Ureter (tissue), 1 donor: ENCODE measurements at regions not wholly inside any gene's neighbourhood (a gene's known extent, or its start where the extent isn't known, plus 50 kb on each side); places are given as distances from the start of the nearest gene placed in this dataset.
"Not testable (repeated sequence)": the region's sequence is repeated elsewhere in the genome, so short reads cannot be mapped to it uniquely, and the experiment has no call there.

Experiments
- DNase-seq: peaks from one replicate; pipeline ENCODE4 v3.0.0-alpha.2; 2020; ENCODE audit warnings: low spot score
- donor health status: DM: yes; HTN: yes; CAD: no.

- DNase-seq = no peak
Observed at GRCh38 chr4:62543002-62543401, 1342.9 kb downstream of the ADGRL3 start.

- DNase-seq = no peak
Observed at GRCh38 chr4:62533573-62533972, 1333.4 kb downstream of the ADGRL3 start.

- no peak for DNase-seq
Observed at GRCh38 chr4:62531731-62532130, 1331.6 kb downstream of the ADGRL3 start.

DNA sequence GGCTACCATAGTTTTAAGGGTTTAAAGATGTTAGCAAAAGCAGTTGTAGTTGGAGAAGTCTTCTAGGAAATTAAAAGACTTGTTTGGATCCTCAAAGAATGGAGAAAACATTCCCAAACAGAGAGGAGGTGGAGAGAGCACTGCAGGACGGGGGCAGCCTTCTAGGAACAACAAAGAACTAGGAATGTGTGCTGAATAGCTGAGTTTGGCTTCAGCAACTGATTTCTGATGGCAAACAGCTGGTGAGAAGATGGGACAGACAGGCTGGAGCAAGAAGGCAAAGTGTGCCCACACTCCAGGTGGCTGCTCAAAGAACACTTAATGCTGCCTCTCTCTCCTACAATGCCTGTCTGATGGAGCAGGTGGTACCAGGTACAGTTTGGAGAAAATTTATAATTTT lies 1331.1 kb downstream of the ADGRL3 start:
- no peak for DNase-seq

DNA sequence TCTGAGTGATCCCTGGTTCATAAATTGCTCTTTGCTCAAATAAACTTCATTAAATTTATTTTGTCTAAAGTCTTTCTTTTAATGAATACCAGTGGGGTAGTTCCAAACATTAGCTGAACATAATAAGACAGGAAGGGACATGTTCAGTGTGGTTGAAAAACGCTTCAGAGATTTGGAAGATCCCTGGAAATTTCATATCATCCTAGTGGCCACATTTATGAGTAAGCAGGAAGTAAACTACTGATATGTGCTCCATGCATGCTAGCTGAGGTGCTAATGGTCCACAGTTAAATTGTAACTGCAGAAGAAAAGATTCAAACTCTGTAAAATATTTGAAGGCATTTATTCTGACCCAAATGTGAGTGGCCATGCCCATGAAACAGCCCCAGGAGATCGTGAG lies 1328.7 kb downstream of the ADGRL3 start:
- DNase-seq = no peak

GRCh38 chr4:62526671-62527070 lies 1326.5 kb downstream of the ADGRL3 start:
- no peak for DNase-seq

- DNase-seq = no peak
Observed at GRCh38 chr4:62523256-62523655, 1323.1 kb downstream of the ADGRL3 start.

- DNase-seq = no peak
Observed at GRCh38 chr4:62522273-62522672, 1322.1 kb downstream of the ADGRL3 start.

DNA sequence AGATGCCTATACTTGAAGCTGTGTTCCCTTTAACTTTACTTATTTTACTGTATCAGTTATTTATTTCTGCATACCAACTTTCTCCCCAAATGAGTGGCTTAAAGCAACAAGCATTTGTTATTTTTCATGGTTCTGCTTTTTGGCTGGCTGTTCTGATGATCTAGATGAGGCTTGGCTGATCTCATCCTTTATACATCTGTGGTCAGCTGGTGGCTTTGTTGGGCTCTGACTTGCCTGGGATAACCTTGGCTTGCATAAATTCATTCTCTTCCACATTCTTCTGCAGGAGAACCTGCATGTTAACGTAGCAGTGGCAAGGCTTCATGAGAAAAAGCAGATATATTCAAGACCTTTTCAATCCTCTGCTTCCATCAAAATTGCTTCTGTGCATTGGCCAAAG lies 1317.6 kb downstream of the ADGRL3 start:
- no peak for DNase-seq

GRCh38 chr4:62513306-62513705 lies 1313.2 kb downstream of the ADGRL3 start:
- no peak for DNase-seq

GRCh38 chr4:62512271-62512670 lies 1312.1 kb downstream of the ADGRL3 start:
- no peak for DNase-seq

DNA sequence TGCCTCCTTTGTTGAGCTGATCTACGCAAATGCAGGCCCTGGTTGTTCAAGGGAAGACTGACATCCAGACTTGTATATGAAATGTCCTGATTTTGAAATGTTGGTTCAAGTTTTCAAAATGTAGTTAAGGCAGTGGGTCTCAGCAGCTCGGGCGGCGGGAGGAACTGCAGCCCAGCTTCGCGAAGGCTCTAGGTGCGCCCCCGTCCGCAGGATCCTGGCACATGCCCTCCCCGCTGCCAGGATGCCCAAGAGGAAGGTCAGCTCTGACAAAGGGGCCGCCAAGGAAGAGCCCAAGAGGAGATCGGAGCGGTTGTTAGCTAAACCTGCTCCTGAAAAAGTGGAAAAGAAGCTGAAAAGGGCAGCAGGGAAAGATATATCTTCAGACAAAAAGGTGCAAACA lies 1310.1 kb downstream of the ADGRL3 start:
- no peak for DNase-seq

DNA sequence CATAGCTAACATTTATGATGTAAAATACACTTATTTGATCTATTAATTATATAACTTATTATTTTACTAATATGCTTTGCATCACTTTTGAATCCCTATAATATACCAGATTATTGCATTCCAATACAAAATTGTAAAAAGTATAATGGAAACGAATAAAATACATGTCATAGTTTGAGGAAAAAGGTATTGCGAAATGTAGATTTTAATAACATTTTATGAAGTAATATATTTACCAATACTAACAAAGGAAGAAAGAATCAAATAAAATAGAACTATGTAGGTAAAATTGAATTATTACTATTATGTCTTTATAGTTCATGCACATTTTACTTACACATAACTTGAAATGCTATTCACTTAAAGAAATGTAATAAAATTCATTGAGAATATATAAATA lies 1300.2 kb downstream of the ADGRL3 start:
- no peak for DNase-seq

DNA sequence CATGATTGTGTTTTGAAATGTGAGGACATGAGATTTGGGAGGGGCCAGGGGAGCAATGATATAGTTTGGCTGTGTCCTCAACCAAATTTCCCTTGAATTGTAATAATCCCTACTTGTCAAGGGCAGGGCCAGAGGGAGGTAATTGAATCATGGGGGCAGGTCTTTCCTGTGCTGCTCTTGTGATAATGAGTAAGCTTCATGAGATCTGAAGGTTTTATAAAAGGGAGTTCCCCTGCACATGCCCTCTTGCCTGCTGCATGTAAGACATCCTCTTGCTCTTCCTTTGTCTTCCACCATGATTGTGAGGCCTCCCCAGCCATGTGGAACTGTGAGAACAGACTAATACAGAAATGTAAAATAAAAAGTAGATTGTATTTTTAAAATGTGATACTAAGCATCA lies 1294.9 kb downstream of the ADGRL3 start:
- no peak for DNase-seq

- DNase-seq = not testable (repeated sequence)
Observed at GRCh38 chr4:62491756-62492155, 1291.6 kb downstream of the ADGRL3 start.

- DNase-seq = no peak
Observed at GRCh38 chr4:62490635-62491034, 1290.5 kb downstream of the ADGRL3 start.

GRCh38 chr4:62487016-62487415 lies 1286.9 kb downstream of the ADGRL3 start:
- no peak for DNase-seq

- DNase-seq = no peak
Observed at GRCh38 chr4:62484357-62484756, 1284.2 kb downstream of the ADGRL3 start.

GRCh38 chr4:62482355-62482754 lies 1282.2 kb downstream of the ADGRL3 start:
- no peak for DNase-seq

DNA sequence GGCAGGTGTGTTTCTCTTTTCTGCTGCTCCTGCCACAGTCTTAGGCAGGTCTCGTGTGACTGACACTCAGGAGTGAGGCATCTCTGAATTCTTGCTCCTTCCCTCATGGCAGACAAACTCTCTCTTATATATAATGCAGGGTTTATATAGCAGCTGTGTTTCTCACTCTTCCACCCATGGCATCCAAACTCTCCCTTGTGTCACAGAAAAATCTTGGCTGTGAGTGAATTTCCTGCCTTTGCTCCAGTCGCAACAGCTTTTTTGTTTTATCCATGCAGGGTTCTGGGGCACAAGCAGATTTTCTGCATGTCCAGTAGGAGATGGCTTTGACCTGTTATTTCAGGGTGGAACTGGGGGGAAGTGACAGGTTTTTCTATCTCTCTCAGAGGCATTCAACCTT lies 1275.5 kb downstream of the ADGRL3 start:
- no peak for DNase-seq

- DNase-seq = no peak
Observed at GRCh38 chr4:62474802-62475201, 1274.7 kb downstream of the ADGRL3 start.

DNA sequence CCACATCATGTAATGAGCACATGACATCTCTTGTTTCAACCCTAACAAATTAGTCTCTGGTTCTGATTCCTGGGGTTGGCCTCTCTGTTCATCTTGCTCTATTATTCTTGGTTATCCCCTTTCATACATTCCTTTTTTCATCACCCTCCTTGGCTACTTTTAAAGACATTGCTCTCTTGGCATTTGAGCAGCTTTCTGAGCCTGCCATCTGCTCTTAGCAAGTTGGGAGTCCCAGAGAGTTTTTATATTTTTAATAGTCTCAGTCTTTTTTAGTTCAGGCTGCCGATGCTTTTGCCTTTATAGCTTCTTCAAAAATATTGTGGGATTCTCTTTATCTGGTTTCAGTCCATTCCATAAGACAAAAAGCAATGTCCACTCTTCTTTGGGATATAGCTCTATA lies 1270.9 kb downstream of the ADGRL3 start:
- DNase-seq = no peak

GRCh38 chr4:62470421-62470983 lies 1270.4 kb downstream of the ADGRL3 start:
- no peak for DNase-seq

GRCh38 chr4:62470020-62470419 lies 1269.9 kb downstream of the ADGRL3 start:
- DNase-seq = no peak

DNA sequence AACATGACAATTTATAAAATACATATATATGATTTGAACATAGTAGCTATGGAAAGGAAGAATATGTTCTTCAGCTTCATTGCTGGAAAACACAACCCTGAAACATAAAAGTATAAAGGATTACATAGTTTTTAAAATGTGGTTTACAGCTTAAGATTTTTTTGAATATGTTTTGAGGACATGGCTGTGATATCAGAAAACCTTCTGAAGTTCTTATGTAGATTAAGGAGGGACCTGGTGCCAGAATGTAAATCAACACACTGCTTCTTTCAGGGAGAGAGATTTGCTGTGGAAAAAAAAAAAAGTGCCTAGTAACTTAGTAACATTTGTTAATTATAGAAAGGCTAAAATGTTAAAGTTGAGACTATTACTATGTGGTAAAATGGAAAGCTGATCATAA lies 1261.8 kb downstream of the ADGRL3 start:
- DNase-seq = no peak
